ENCODE measurements at regions not wholly inside any gene's neighbourhood (a gene's known extent, or its start where the extent isn't known, plus 50 kb on each side); places are given as distances from the start of the nearest gene placed in this dataset.

DNA sequence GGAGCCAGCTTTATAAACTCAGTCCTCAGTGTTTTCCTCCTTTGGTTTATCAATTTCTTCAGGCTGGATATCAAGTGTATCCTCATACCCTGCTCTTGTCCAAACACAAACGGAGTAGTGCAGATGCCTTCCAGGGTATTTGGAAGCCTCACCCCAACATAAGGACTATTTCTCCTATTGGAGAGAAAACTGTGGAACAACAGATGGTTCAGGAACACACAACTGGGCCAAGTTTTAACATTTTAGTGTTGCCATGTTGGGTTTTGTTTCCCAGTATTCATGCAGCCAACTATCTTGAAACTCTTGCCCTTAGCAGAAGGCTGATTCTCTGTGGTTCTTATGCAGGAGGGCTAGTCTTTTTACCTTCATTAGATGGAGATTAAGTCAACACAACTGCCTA lies 398.1 kb downstream of the GABRB3 start:
- no peak for DNase-seq

DNA sequence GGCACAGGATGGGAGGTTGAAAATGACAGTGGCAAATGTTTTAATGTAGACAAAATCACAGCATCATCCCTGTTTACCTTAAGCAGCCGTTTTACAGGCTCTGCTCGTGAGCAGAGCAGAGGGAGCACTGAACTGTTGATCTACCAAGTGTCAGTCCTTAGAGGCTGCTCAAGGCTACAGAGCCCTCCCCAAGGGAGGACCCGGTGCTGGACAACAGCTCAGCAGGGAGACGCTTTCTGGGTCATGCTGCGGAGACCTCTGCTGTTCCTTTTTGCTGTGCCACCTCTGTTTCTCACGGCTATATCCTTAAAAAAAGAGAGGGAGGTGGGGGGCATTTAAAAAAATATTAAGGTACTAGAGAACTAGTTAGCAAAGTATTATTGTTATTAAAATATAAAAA lies 400.2 kb downstream of the GABRB3 start:
- no peak for DNase-seq

DNA sequence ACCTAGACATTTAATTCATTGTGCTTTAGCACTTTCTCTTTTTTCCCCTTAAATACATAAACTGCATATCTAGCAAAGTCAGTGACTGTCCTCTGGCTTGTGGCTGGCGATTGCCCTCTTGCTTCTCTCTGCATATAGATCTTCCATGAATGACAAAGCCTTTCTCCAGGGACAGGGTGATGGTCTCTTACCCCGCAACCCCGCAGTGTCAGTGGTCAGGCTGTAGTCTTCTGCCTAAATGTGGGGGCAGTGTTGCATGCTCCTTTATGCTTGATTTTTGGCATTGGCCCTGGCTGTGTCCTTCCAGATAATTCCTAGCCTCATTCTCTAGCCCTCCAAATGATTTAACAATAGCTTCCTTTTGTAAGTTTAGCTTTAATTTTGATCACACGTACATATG lies 407.8 kb downstream of the GABRB3 start:
- no peak for DNase-seq

DNA sequence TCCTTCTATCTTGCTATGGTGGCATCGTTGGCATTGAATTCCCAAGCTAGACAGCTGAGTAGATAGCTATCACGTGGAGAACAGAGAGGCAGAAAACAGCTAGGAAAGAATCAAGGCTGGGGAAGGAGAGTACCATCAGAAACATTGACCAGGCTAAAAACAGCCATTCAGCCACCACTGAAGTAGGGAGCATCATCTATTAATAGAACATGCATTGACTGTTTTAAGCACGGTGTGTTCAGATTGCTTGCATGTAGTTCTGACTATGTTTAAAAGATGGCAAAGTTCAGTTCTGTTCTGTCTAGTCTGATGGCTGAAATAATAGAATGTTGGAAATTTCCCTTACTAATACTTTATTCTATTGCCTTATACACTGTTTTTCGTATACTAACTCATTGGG lies 413.0 kb downstream of the GABRB3 start:
- no peak for DNase-seq

DNA sequence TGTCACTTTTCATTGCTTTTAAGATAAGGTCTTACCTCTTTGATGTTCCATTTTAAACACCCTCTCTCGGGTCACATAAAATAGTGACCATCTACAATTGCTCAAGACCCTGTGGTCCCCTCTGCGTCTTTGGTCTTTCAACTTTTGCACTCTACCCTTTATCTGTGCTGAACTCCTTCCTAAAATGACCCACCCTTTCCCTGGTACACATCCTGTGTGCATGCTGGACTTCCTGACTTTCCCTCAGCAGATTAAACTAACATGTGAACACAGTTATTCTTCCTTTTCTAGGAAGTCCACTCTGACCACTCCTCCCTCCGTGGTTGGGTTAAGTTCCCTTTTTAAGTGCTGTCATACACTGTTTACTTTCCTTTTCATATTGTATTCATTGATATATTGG lies 414.2 kb downstream of the GABRB3 start:
- DNase-seq: no peak

DNA sequence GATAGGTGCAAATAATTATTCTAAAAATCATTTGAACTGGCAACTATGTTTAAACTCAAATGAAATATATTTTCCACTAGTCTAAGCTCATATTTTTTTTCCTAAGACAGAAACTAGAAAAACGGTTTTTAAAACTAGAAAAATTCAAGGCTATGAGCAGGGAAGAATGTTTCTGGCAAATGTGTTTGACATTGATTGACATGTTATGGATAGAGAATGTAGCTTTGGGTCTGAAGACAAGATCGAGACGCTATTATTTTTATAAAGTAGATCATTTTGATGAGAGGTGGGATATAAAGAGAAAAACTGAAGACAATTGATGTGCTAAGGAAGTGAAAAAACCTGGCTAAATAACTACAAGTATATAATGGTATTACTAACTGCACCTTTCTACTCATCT lies 415.2 kb downstream of the GABRB3 start:
- no peak for DNase-seq

DNA sequence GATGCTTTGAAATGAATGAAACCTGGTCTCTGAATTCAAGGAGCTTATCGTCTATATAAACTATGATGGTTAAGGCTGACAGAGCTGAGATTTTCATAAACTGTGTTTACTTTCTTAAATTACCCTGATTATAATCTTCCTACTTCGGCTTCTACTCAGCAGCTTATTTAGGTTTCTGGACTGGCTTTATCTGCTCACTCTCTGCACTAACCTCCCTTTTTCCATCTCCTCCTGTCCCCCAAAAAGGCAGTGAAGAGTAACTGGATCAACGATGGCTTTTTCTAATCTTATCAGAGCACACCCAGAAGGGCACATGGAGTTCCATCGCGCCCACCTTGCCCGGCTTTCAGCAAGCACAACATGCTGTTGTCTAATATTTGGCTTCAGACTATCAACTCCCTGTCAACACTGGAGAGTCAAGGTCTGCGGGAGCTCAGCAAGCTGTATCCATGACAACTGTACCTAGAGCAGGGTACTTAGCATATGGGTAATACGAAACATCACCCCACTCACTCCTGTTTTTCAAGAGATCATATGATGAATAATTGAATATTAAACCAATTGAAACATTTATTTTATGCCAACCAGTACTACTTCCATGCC lies 417.3 kb downstream of the GABRB3 start:
- DNase-seq: no peak

DNA sequence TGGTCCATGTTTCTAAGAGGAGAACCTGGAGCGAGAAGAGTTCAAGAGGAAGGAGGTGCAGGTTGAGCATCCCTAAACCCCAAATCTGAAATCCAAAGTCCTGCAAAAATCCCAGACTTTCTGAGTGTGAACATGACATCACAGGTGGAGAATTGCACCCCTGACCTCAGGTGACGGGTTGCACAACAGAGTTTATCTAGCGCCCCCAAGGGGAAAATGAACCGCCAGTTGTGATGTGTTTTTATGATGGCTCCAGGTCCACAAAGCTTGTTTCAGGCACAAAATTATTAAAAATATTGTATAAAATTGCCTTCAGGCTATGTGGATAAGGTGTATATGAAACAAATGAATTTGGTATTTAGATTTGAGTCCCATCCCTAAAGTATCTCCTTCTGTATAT lies 420.0 kb downstream of the GABRB3 start:
- DNase-seq: no peak

DNA sequence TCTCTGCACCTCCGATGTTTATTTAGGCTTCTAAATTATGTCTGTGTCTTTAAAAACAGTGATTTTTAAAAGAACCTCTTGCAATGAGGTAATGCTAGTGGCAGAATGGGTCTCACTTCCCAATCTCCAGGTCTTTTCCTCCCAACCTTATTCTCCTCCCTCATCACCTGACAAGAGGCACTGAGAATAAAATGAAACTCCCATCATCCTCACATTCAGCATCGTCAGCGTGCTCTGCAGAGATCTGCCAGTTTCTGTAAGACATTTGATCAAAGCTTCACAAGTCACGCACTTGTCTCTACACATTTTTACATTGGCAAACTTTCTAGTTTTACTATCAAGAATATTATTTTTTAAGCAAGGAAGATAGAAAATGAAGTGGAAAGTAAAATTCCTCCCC lies 420.5 kb downstream of the GABRB3 start:
- DNase-seq: no peak

DNA sequence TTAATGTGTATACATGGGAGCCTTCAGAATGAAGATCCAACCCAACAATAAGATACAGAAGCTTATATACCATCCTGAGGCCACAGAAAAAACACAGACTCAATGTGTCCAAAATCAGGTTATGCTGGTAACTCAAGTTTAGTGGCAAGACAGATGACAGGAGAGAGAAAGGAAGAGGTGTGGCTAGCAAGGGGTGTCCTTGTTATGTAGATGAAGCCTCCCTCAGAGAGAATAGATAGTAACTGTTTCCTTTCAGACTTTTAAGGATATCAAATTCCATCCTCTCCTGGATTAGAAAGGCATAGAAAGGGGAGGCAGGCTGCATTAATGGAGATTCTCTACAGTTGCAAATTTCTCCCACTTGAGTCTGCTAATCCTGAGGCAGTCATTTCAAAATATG lies 447.4 kb downstream of the GABRB3 start:
- DNase-seq: no peak

DNA sequence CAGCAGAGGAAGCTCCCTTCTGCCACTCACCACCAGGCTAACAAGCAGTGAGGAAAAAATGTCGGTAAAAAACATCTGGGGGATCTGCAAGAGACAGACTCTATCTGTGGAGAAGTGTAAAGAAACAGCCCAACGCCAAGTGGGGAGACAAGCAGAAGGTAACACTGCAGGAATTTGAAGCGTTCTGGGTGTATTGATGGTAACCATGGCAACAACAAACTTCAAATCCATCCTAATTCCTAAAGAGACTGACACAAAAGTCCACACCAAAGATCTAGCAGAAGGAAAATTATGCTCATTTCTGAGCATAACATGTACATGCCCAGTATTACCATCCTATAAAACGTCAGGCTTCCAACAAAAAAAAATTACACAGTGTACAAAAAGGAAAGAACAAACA lies 449.3 kb downstream of the GABRB3 start:
- no peak for DNase-seq

DNA sequence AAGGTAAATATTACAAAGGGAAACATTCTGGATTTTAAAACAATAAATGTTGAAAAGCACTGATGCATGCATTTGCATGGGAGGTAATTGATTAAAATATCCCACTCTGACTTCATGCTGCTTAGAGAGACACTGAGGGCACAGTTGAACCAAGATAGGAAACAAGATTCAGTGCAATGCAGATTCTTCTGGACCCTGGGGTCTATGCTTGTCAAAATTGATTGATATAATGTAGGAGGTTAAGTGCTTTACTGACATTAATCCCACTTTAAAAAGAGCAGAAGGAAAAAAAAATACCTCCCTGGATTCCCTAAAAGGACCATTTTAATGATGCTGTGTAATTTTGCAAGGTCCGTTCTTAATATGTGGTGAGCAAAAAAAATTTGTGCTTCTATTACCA lies 454.2 kb downstream of the GABRB3 start:
- no peak for DNase-seq

DNA sequence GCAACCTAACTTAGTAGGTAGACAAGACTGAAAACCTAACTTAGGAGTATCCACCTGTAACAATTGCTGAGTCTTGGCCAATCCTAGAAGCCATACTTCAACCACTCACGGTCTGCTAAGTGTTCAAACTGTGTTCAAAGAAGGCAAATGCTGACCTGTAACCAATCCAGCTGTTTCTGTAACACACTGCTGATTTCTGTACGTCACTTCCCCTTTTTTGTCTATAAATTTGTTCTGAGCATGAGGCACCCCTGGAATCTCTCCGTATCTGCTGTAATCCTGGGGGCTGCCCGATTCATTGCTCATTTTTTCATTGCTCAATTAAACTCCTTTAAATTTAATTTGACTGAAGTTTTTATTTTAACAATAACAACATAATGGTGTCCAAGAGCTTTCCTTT lies 451.4 kb upstream of the ATP10A start:
- DNase-seq: no peak

DNA sequence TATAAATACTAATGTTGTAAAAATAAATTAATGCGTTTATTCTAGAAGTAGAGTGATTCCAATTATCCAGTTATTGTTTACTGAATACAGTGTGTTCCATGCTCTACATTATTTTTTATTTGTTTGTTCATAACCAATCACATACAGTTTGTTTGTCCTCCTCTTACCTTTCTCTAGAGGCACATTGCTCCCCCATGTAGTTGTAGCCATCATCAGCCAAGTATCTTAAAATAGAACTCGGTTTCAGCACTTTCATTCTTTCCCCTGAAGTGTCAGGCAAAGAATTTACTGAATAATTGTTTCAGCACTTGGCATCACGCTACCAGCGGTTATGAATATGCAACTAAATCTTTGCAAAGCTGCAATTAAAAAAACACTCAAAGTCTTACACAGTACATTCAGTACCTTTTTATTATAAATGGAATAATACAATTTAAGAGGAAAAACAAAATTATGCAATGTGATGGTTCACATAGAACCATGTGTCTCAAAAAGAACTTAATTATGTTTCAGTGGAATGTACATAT lies 448.6 kb upstream of the ATP10A start:
- no peak for DNase-seq

DNA sequence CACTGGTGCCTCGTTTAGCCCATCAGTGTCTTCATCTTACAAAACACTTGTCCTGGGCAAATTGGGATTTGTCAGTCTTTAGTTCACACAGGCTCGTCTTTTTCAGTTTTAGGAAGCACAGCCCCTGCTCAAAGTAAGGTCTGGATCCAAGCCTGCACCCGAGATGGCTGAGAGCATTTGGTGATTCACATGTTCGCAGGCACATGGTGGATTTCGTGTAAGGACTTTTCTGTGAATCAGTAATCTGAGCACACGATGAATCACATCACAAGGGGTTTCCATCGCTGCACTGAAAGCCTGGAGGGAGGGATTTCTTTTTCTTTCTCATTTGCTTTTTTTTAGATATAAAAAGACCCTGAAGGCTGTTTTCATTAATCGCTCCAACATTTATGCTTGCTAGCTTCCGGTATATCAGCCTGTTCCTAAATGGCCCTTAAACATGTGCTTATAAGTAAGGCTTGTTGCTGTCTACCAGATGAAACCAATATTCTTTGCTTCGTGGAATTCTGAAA lies 435.6 kb upstream of the ATP10A start:
- DNase-seq: no peak

DNA sequence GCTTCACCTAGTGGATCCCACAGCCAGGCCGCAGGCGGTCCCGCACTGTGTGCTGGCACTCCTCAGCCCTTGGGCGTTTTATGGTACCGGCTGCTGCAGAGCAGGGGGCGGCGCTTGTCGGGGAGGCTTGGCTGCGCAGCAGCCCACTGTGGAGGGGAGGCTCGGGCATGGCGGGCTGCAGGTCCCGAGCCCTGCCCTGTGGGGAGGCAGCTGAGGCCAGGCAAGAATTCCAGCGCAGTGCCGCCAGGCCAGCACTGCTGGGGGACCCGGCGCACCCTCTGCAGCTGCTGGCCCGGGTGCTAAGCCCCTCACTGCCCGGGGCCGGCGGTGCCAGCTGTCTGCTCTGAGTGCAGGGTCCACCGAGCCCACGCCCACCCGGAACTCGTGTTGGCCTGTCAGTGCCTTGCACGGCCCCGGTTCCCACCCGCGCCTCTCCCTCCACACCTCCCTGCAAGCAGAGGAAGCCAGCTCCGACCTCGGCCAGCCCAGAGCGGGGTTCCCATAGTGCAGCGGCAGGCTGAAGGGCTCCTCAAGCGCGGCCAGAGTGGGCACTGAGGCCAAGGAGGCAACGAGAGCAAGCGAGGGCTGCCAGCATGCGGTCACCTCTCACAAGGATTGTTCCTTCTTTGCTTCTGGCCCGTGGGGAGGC lies 435.0 kb upstream of the ATP10A start:
- DNase-seq: no peak

DNA sequence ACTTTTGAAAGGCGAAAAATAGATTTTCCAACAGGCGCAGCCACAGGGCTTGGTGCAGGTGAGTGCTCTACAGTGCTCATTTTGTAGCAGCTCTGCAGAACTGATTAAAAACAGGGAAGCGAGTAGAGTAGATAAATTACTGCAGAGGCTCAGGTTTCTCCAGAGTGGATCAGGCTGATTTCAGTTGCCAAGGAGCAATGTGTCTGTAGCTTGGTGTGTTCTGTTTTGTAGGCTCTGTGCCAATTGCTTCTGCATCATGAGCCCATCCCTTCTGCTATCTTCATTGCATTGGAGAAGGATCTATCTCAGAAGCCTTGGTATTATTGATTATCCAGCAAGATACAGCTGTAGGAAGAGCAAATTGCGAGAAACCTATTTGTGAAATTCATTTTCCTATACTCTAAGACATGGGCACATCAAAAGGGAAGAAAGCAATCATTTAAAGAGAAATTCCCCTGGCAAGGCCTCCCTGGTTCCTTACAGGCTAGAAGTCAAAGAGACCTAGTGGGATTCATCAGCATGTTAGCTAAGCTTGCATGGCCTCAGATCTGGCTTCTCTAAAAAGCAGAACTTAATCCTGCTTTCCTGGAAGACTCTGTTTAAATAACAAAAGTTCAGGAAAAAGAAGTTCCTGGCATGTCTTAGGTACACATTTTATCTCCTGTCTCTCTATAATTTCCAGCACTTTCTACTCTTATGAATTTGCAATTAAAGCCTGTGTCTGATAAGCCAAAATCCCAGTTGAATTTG lies 432.4 kb upstream of the ATP10A start:
- DNase-seq: no peak

DNA sequence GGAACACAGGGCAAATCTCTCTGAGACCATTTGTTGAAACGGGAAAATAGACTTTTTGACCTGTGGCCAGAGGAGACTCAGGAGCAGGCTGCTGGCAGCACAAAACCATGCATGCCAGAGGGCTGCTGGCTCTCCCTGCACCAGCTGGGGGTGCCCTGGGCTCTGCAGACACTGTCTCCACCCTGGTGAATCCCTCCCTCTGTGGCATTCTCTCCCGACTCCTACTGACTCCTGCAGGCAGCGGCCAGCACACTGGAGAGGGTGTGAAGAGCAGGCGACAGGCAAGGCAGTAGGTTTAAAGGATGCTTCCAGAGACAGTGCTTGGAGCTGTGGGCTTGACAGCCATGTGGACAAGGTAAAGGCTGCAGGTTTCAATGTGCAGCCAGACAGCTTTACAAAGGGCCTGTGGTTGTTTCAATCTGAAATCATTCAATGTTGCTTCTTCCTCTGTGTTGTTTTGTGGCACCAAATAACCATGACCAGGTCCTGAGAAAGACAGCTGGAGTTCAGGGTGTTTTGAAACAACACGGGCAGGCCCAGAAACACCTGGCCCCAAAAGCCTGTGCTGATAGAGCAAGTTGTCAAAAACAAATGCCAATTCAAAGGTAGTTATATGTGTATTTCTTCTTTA lies 431.0 kb upstream of the ATP10A start:
- peak in 1 of 2 experiments; percentile 18 for DNase-seq

DNA sequence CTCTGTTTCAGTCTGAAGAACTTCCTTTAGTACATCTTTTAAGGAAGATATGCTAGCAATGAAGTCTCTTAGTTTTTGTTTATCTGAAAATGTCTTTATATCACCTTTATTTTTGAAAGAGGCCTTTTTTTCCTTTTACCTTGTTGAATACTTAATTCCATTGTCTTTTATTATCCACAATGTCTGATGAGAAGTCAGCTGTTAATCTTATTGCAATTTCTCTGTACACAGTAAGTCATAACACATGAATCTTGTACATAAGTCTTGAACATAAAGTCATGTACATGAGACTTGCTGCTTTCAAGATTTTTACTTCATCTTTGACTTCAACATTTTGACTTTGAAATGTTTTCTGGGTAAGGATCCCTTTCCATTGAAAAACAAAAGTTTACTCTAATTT lies 424.3 kb upstream of the ATP10A start:
- no peak for DNase-seq

DNA sequence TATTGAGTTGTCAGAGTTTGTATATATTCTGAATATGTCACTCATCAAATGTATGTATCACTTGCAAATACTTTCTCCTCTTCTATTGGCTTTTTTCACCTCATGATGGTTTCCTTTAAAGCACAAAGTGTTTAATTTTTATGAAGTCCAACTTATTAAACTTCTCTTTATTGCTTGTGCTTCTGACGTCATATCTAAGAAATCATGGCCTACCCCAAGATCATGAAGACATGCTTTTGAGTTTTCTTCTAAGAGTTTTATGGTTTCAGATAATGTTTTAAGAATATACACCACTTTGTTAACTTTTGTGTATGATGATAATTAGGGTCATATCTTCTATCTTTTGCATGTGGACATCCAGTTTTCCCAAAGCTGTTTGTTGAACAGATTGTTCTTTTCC lies 417.2 kb upstream of the ATP10A start:
- no peak for DNase-seq

DNA sequence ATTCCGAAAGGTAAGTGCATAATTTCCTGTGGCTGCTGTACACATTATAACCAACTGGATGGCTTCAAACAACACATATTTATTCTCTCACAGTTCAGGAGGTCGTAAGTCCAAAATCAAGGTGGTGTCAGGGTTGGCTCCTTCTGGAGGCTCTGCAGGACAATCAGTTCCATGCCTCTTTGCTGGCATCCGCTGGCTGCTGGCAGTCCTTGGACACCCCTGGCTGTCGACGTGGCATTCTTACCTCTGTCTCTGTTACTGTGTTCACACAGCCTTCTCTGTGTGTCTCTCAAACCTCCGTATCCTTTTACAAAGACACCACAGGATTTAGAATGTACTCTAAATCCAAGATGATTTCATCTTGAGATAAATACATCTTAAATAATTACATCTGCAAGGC lies 398.8 kb upstream of the ATP10A start:
- no peak for DNase-seq

DNA sequence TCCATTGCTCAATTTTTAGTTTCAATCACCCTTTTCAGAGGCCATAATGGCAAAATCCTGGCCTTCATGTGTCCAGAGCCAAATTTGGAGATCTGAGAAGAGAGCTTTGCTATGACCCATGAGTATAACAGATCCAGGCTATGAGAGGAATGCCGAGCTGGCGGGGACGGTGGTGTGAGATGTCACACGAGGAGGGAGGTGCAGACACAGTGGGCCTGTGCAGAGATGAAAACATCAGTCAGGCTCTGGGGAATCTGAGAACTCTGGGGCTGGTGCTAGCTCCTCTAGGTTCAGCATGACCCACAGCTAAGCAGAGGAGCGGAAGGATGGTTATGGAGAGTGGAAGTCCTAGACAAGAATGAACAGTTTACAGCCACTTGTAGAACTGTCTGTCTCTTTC lies 398.3 kb upstream of the ATP10A start:
- no peak for DNase-seq

DNA sequence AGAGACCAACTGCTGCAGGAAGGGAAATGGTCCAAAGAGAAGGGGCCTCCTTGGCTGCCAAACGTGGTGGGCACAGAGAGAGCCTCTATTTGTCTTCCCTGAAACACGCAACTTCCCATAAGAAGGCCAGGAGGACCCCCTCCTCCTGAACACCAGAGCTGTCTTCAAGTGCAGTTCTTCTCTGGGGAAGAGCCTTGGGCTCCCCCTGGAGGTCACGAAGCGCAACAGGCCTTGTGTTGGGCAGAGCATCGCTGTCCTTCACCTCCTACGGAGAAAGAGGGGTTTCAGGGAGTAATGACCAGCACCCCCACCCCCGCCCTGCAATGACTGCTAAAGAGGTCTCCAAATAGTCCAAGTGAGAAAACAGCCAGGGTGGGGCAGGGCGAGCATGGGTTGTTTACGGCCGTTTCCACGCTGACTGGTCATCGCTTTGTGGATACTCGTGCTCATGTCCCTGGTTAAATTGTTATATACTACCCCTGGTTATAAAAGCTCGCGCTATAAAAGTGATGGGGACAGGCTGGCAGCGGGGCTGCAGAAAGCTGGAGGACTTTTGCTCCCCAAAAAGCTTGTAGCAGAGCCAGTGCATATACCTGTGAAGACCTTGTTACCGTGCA lies 397.5 kb upstream of the ATP10A start:
- DNase-seq: peak; percentile 23 to 60
